ENCODE measurements at regions not wholly inside any gene's neighbourhood (a gene's known extent, or its start where the extent isn't known, plus 50 kb on each side); places are given as distances from the start of the nearest gene placed in this dataset.
"Not testable (repeated sequence)": the region's sequence is repeated elsewhere in the genome, so short reads cannot be mapped to it uniquely, and the experiment has no call there.

DNA sequence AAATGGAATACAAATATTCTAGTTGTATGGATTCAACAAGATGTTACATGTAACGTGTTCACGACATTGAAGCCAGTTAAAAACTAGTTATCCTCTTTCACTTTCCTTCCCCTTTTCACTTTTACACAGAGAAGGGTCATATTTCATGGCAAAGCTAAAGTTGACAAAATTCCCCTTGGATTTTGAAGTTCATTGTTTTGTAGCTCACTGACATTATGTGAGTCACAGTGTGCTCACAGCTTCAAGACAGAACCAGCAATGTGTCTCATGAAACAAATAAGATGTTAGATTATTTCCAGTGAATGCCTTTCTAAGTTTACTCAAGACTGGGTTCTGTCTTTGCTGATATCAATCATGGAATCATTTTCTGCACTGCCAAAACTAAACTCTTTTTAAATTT, 535.5 kb upstream of the GRIN3A start:
- no peak overlapping the region for H3K4me3 ChIP-seq (replicated peaks; ENCODE audit: low read depth, low read length)
- DNase-seq (ENCODE audit: extremely low read depth, low read depth), result no peak
- TF ChIP-seq CTCF (IDR thresholded peaks at IDR 0.05; ENCODE audit: low read depth, low read length, missing control alignments), result no peak

GRCh38 chr9:102253099-102253498, 514.7 kb upstream of the GRIN3A start:
- H3K4me3 ChIP-seq (replicated peaks; ENCODE audit: low read depth, low read length), result no peak overlapping the region
- no peak for DNase-seq (ENCODE audit: extremely low read depth, low read depth)
- no peak for TF ChIP-seq CTCF (IDR thresholded peaks at IDR 0.05; ENCODE audit: low read depth, low read length, missing control alignments)

GRCh38 chr9:102244916-102245315, 506.5 kb upstream of the GRIN3A start:
- TF ChIP-seq CTCF (IDR thresholded peaks at IDR 0.05; ENCODE audit: low read depth, low read length, missing control alignments), result no peak
- no peak for DNase-seq (ENCODE audit: extremely low read depth, low read depth)
- H3K4me3 ChIP-seq (replicated peaks; ENCODE audit: low read depth, low read length), result no peak overlapping the region

- no peak for DNase-seq (ENCODE audit: extremely low read depth, low read depth)
- no peak overlapping the region for H3K4me3 ChIP-seq (replicated peaks; ENCODE audit: low read depth, low read length)
- no peak for TF ChIP-seq CTCF (IDR thresholded peaks at IDR 0.05; ENCODE audit: low read depth, low read length, missing control alignments)
Observed at GRCh38 chr9:102237520-102237919, 499.1 kb upstream of the GRIN3A start.

DNA sequence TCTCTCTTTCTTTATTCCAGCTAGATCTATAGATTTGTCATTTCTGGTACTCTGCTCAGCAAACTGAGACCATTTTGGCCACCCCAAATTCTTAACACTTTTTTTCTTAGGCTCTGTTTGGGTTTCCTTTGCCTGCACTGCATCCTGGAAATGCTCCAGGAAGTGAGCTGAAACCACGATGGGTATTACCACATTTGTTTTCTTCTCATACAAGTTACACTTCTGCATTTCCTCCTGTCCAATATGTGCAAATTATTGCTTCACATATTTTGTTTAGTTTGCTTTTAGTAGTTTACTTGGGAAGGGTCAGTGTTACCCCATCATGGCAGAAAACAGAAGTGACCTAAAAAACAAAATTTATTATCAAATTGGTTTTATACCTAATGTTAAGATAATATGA, 498.6 kb upstream of the GRIN3A start:
- H3K4me3 ChIP-seq (replicated peaks; ENCODE audit: low read depth, low read length), result no peak overlapping the region
- no peak for TF ChIP-seq CTCF (IDR thresholded peaks at IDR 0.05; ENCODE audit: low read depth, low read length, missing control alignments)
- no peak for DNase-seq (ENCODE audit: extremely low read depth, low read depth)

DNA sequence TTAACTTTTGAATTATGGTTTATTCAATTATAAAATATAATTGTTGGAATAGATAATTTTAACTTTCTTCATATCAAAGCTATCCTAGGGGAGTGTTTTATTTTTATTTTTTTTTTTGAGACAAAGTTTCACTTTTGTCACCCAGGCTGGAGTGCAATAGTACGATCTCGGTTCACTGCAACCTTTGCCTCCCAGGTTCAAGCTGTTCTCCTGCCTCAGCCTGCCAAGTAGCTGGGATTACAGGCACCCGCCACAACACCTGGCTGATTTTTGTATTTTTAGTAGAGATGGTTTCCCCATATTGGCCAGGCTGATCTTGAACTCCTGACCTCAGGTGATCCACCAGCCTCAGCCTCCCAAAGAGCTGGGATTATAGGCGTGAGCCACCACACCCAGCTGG, 489.0 kb upstream of the GRIN3A start:
- H3K4me3 ChIP-seq (replicated peaks; ENCODE audit: low read depth, low read length); DNase-seq (ENCODE audit: extremely low read depth, low read depth): not testable (repeated sequence)

DNA sequence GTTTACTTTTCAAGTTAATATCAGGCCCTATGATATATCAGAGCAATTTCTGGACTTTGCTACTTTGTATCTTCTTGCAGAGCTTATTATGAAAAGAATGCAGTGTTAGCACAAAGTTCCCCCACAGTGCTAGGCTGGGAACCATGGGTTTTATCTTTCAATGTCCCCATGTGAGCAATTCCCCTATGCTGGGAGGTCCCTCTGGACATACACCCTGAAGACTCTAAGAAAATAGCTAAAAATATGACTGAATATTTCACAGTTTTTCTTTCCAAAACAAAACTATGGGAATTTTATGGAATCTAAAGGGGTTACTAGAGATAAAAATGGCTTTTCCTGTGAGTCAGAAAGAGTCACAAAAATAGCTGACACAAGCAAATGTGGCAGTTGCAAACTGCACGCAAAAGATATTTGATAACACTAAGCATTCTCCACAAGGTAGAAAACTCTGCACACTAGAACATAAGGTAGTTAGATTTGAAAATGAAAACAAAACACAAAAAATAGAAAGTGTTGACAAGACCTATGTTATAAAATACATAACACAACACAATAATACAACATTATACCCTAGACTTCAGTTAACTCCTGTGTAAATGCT, 487.5 kb upstream of the GRIN3A start:
- DNase-seq (ENCODE audit: extremely low read depth, low read depth), result no peak
- H3K4me3 ChIP-seq (replicated peaks; ENCODE audit: low read depth, low read length), result no peak overlapping the region

GRCh38 chr9:102223320-102224136, 485.1 kb upstream of the GRIN3A start:
- H3K4me3 ChIP-seq (replicated peaks; ENCODE audit: low read depth, low read length); DNase-seq (ENCODE audit: extremely low read depth, low read depth): not testable (repeated sequence)

More for the DNA sequence above, 487.5 kb upstream of the GRIN3A start:
- TF ChIP-seq CTCF (IDR thresholded peaks at IDR 0.05; ENCODE audit: low read depth, low read length, missing control alignments), result no peak

Measured in HFF-Myc (cell line).